GM23338 (cell line): ENCODE measurements at regions not wholly inside any gene's neighbourhood (a gene's known extent, or its start where the extent isn't known, plus 50 kb on each side); places are given as distances from the start of the nearest gene placed in this dataset.

Source experiments
- ATAC-seq: fragments of 200-7000 bp; cut with Tn5 transposase; 3 replicates; pipeline ENCODE4 v1.9.1; 2020
- DNase-seq: peaks from one replicate; pipeline ENCODE4 v3.0.0-alpha.2; 2015; ENCODE audit warnings: low spot score
- H2AFZ ChIP-seq: fragments of 200-600 bp; sonication (generic); 2 replicates; pipeline ENCODE4 v1.8.0; 2016; ENCODE audit warnings: antibody characterized with exemption, mild to moderate bottlenecking, moderate library complexity
- H3F3A ChIP-seq: fragments of 200-600 bp; sonication (generic); replicated peaks from 2 replicates; pipeline ENCODE4 v1.8.0; 2017; ENCODE audit warnings: antibody characterized with exemption, mixed run types, low read depth
- H3K27ac ChIP-seq: fragments of 200-600 bp; sonication (generic); 2 replicates; pipeline ENCODE4 v1.6.1; 2016; ENCODE audit warnings: low read depth
- H3K27me3 ChIP-seq: fragments of 200-600 bp; sonication (generic); 2 replicates; pipeline ENCODE4 v1.8.0; 2016; ENCODE audit warnings: mild to moderate bottlenecking, mixed run types, moderate library complexity; ENCODE audit not compliant: insufficient read depth
- H3K36me3 ChIP-seq: fragments of 200-600 bp; sonication (generic); 2 replicates; pipeline ENCODE4 v1.8.0; 2016; ENCODE audit warnings: mild to moderate bottlenecking; ENCODE audit not compliant: insufficient read depth
- H3K4me1 ChIP-seq: fragments of 200-600 bp; sonication (generic); 2 replicates; pipeline ENCODE4 v1.8.0; 2016; ENCODE audit warnings: mild to moderate bottlenecking, moderate library complexity; ENCODE audit not compliant: insufficient read depth
- H3K4me2 ChIP-seq: fragments of 200-600 bp; sonication (generic); 2 replicates; pipeline ENCODE4 v1.7.1; 2017; ENCODE audit warnings: mixed run types
- H3K4me3 ChIP-seq: fragments of 200-600 bp; sonication (generic); 2 replicates; pipeline ENCODE4 v1.6.1; 2016; ENCODE audit warnings: mixed run types
- H3K79me2 ChIP-seq: fragments of 200-600 bp; sonication (generic); replicated peaks from 2 replicates; pipeline ENCODE4 v1.8.0; 2017; ENCODE audit warnings: mild to moderate bottlenecking; ENCODE audit not compliant: insufficient read depth
- H3K9me2 ChIP-seq: fragments of 200-600 bp; sonication (generic); 2 replicates; pipeline ENCODE4 v1.8.0; 2017; ENCODE audit not compliant: insufficient read depth
- H4K20me1 ChIP-seq: fragments of 200-600 bp; sonication (generic); replicated peaks from 2 replicates; pipeline ENCODE4 v1.8.0; 2017; ENCODE audit warnings: mild to moderate bottlenecking; ENCODE audit not compliant: insufficient read depth
- H3K27ac Mint-ChIP-seq: 2 replicates; pipeline ENCODE4 v1.8.0; 2020; ENCODE audit warnings: inconsistent platforms, mild to moderate bottlenecking, moderate library complexity, mixed read lengths
- H3K27me3 Mint-ChIP-seq: 3 replicates; pipeline ENCODE4 v1.8.0; 2022; ENCODE audit warnings: low read depth, mild to moderate bottlenecking, moderate library complexity, mixed read lengths, inconsistent platforms; ENCODE audit not compliant: insufficient read depth, poor library complexity
- H3K36me3 Mint-ChIP-seq: 3 replicates; pipeline ENCODE4 v1.8.0; 2021; ENCODE audit warnings: low read depth, mild to moderate bottlenecking, inconsistent platforms, moderate library complexity, mixed read lengths
- H3K4me1 Mint-ChIP-seq: 3 replicates; pipeline ENCODE4 v1.8.0; 2020; ENCODE audit warnings: mild to moderate bottlenecking, inconsistent platforms, mixed read lengths
- H3K4me3 Mint-ChIP-seq: 3 replicates; pipeline ENCODE4 v1.8.0; 2021; ENCODE audit warnings: moderate library complexity, mild to moderate bottlenecking, inconsistent platforms, mixed read lengths
- H3K9me3 Mint-ChIP-seq: 3 replicates; pipeline ENCODE4 v1.8.0; 2020; ENCODE audit warnings: moderate library complexity, mild to moderate bottlenecking, inconsistent platforms, mixed read lengths
- CTCF ChIP-seq, 2 experiments: fragments of 200-600 bp in 1 of 2; sonication (generic) in 1 of 2; conservative IDR thresholded peaks; 2 replicates each; pipeline versions ENCODE4 v1.5.1 to v1.6.1; 2016 to 2017; ENCODE audit warnings: antibody characterized with exemption in 2 of 2, low read depth in 2 of 2, mild to moderate bottlenecking in 2 of 2, moderate library complexity in 1 of 2
- ETS1 ChIP-seq: IDR thresholded peaks from 2 replicates; pipeline ENCODE4 v1.6.1; 2016; ENCODE audit warnings: antibody characterized with exemption
- EZH2 ChIP-seq: fragments of 200-600 bp; sonication (generic); IDR thresholded peaks from one replicate; pipeline ENCODE4 v1.8.0; 2017; ENCODE audit warnings: antibody characterized with exemption, mild to moderate bottlenecking, low read depth; ENCODE audit not compliant: unreplicated experiment
- EZH2phosphoT487 ChIP-seq: fragments of 200-600 bp; sonication (generic); IDR thresholded peaks from one replicate; pipeline ENCODE4 v1.8.1; 2018; ENCODE audit warnings: antibody characterized with exemption; ENCODE audit not compliant: unreplicated experiment
- JUNB ChIP-seq: IDR thresholded peaks from one replicate; pipeline ENCODE4 v1.6.1; 2016; ENCODE audit warnings: antibody characterized with exemption; ENCODE audit not compliant: unreplicated experiment
- NANOG ChIP-seq: IDR thresholded peaks from 2 replicates; pipeline ENCODE4 v1.6.1; 2016; ENCODE audit warnings: antibody characterized with exemption, borderline replicate concordance
- POLR2AphosphoS5 ChIP-seq: IDR thresholded peaks from 2 replicates; pipeline ENCODE4 v1.6.1; 2016; ENCODE audit warnings: antibody characterized with exemption, low read depth
- STAT1 ChIP-seq: IDR thresholded peaks from one replicate; pipeline ENCODE4 v1.6.1; 2016; ENCODE audit warnings: antibody characterized with exemption; ENCODE audit not compliant: unreplicated experiment
- ZNF114 ChIP-seq: fragments of 250-450 bp; sonication (Bioruptor Pico); IDR thresholded peaks from 2 replicates; pipeline ENCODE4 v1.5.0; 2020; ENCODE audit warnings: mild to moderate bottlenecking, moderate library complexity
- ZNF331 ChIP-seq: fragments of 250-450 bp; sonication (Bioruptor Pico); IDR thresholded peaks from 2 replicates; pipeline ENCODE4 v1.5.0; 2020; ENCODE audit warnings: low read depth, mild to moderate bottlenecking, moderate library complexity
- TF ChIP-seq, protein P1 (sequence below): IDR thresholded peaks from one replicate; pipeline ENCODE4 v1.6.1; 2018; ENCODE audit warnings: antibody characterized with exemption; ENCODE audit not compliant: unreplicated experiment
- TF ChIP-seq, protein P2 (sequence below): fragments of 250-450 bp; sonication (Bioruptor Pico); IDR thresholded peaks from 2 replicates; pipeline ENCODE4 v1.5.0; 2020; ENCODE audit warnings: mild to moderate bottlenecking, moderate library complexity

DNA sequence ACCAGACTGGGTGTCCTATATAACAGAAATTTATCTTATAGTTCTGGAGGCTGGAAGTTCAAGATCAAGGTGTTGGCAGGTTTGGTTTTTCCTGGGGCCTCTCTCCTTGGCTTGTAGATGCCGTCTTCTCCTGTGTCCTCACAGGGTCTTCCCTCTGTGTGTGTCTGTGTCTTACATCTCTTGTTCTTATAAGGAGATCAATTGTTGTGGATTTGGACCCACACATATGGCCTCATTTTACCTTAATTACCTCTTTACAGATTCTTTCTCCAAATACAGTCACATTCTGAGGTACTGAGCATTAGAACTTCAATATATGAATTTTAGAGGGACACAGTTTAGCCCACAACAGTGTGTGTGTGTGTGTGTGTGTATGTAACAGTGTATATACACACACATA, 74.5 kb downstream of the EDN1 start:
- Mint-ChIP-seq H3K36me3 (peaks cover 5% of the 10 kb centered on the region; the same call in 1 of the 3 replicates), H3K4me3 (no peak overlapping the region), H3K9me3 (no peaks in the 10 kb centered on the region; the same call in 2 of the 3 replicates), H3K4me1 (peaks cover 9% of the 10 kb centered on the region), H3K27ac (no peak overlapping the region), H3K27me3 (peaks cover 6% of the 10 kb centered on the region)
- DNase-seq (no peak), ATAC-seq (no peak)
- TF ChIP-seq, protein P1, sequence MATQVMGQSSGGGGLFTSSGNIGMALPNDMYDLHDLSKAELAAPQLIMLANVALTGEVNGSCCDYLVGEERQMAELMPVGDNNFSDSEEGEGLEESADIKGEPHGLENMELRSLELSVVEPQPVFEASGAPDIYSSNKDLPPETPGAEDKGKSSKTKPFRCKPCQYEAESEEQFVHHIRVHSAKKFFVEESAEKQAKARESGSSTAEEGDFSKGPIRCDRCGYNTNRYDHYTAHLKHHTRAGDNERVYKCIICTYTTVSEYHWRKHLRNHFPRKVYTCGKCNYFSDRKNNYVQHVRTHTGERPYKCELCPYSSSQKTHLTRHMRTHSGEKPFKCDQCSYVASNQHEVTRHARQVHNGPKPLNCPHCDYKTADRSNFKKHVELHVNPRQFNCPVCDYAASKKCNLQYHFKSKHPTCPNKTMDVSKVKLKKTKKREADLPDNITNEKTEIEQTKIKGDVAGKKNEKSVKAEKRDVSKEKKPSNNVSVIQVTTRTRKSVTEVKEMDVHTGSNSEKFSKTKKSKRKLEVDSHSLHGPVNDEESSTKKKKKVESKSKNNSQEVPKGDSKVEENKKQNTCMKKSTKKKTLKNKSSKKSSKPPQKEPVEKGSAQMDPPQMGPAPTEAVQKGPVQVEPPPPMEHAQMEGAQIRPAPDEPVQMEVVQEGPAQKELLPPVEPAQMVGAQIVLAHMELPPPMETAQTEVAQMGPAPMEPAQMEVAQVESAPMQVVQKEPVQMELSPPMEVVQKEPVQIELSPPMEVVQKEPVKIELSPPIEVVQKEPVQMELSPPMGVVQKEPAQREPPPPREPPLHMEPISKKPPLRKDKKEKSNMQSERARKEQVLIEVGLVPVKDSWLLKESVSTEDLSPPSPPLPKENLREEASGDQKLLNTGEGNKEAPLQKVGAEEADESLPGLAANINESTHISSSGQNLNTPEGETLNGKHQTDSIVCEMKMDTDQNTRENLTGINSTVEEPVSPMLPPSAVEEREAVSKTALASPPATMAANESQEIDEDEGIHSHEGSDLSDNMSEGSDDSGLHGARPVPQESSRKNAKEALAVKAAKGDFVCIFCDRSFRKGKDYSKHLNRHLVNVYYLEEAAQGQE: no peak
- no peak for TF ChIP-seq CTCF (conservative IDR thresholded peaks at IDR 0.05; ENCODE audit: low read depth in 2 of 2)
- no peak for TF ChIP-seq NANOG
- no peak for TF ChIP-seq ETS1
- TF ChIP-seq EZH2: no peak
- no peak for TF ChIP-seq ZNF331 (CRISPR knock-in tag)
- no peak for TF ChIP-seq STAT1
- no peak for TF ChIP-seq JUNB
- TF ChIP-seq EZH2phosphoT487: no peak
- no peak for TF ChIP-seq POLR2AphosphoS5
- no peak for TF ChIP-seq ZNF114
- TF ChIP-seq, protein P2, sequence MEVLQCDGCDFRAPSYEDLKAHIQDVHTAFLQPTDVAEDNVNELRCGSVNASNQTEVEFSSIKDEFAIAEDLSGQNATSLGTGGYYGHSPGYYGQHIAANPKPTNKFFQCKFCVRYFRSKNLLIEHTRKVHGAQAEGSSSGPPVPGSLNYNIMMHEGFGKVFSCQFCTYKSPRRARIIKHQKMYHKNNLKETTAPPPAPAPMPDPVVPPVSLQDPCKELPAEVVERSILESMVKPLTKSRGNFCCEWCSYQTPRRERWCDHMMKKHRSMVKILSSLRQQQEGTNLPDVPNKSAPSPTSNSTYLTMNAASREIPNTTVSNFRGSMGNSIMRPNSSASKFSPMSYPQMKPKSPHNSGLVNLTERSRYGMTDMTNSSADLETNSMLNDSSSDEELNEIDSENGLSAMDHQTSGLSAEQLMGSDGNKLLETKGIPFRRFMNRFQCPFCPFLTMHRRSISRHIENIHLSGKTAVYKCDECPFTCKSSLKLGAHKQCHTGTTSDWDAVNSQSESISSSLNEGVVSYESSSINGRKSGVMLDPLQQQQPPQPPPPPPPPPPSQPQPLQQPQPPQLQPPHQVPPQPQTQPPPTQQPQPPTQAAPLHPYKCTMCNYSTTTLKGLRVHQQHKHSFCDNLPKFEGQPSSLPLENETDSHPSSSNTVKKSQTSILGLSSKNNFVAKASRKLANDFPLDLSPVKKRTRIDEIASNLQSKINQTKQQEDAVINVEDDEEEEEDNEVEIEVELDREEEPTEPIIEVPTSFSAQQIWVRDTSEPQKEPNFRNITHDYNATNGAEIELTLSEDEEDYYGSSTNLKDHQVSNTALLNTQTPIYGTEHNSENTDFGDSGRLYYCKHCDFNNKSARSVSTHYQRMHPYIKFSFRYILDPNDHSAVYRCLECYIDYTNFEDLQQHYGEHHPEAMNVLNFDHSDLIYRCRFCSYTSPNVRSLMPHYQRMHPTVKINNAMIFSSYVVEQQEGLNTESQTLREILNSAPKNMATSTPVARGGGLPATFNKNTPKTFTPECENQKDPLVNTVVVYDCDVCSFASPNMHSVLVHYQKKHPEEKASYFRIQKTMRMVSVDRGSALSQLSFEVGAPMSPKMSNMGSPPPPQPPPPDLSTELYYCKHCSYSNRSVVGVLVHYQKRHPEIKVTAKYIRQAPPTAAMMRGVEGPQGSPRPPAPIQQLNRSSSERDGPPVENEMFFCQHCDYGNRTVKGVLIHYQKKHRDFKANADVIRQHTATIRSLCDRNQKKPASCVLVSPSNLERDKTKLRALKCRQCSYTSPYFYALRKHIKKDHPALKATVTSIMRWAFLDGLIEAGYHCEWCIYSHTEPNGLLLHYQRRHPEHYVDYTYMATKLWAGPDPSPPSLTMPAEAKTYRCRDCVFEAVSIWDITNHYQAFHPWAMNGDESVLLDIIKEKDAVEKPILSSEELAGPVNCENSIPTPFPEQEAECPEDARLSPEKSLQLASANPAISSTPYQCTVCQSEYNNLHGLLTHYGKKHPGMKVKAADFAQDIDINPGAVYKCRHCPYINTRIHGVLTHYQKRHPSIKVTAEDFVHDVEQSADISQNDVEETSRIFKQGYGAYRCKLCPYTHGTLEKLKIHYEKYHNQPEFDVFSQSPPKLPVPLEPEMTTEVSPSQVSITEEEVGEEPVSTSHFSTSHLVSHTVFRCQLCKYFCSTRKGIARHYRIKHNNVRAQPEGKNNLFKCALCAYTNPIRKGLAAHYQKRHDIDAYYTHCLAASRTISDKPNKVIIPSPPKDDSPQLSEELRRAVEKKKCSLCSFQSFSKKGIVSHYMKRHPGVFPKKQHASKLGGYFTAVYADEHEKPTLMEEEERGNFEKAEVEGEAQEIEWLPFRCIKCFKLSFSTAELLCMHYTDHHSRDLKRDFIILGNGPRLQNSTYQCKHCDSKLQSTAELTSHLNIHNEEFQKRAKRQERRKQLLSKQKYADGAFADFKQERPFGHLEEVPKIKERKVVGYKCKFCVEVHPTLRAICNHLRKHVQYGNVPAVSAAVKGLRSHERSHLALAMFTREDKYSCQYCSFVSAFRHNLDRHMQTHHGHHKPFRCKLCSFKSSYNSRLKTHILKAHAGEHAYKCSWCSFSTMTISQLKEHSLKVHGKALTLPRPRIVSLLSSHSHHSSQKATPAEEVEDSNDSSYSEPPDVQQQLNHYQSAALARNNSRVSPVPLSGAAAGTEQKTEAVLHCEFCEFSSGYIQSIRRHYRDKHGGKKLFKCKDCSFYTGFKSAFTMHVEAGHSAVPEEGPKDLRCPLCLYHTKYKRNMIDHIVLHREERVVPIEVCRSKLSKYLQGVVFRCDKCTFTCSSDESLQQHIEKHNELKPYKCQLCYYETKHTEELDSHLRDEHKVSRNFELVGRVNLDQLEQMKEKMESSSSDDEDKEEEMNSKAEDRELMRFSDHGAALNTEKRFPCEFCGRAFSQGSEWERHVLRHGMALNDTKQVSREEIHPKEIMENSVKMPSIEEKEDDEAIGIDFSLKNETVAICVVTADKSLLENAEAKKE: no peak
- no peaks in the 10 kb centered on the region for H3K79me2 ChIP-seq
- no peak overlapping the region for H3K27ac ChIP-seq
- no peaks in the 10 kb centered on the region for H3F3A ChIP-seq
- H3K36me3 ChIP-seq: no peaks in the 10 kb centered on the region
- H3K9me2 ChIP-seq: no peaks in the 10 kb centered on the region
- H4K20me1 ChIP-seq: no peaks in the 10 kb centered on the region
- no peak overlapping the region for H2AFZ ChIP-seq
- H3K4me3 ChIP-seq: no peak overlapping the region
- no peak overlapping the region for H3K4me2 ChIP-seq
- 0 out of 2 replicates have a peak, but pooled peaks cover 13% of the 10 kb centered on the region for H3K4me1 ChIP-seq
- H3K27me3 ChIP-seq: no peaks in the 10 kb centered on the region
